Activated CD4-positive, alpha-beta memory T cell treated with anti-CD3 and anti-CD28 coated beads, Interleukin-2, amount 10 ng/mL, durations not matched to agents 7 days and 5 days (primary cell): ENCODE measurements at regions not wholly inside any gene's neighbourhood (a gene's known extent, or its start where the extent isn't known, plus 50 kb on each side); places are given as distances from the start of the nearest gene placed in this dataset.

Source experiments
- CTCF ChIA-PET: fragments of 350-600 bp; sonication (Branson Sonifier 250); formaldehyde crosslinking; loops from one replicate; lab custom pipeline; 2021; ENCODE audit warnings: antibody characterized with exemption, inconsistent platforms; lab: Charles Lee
- POLR2A ChIA-PET: fragments of 350-600 bp; sonication (Branson Sonifier 250); formaldehyde crosslinking; loops from one replicate; lab custom pipeline; 2021; ENCODE audit warnings: antibody characterized with exemption; lab: Charles Lee
- DNase-seq: peaks from one replicate; pipeline ENCODE4 v3.0.0-alpha.2; 2020
- H3K27ac Mint-ChIP-seq: one replicate; pipeline ENCODE4 v1.8.0; 2021; ENCODE audit warnings: mild to moderate bottlenecking, mixed read lengths
- H3K27me3 Mint-ChIP-seq: one replicate; pipeline ENCODE4 v1.8.0; 2021; ENCODE audit warnings: mixed read lengths
- H3K36me3 Mint-ChIP-seq: one replicate; pipeline ENCODE4 v1.8.0; 2021; ENCODE audit warnings: low read depth, mixed read lengths
- H3K4me1 Mint-ChIP-seq: one replicate; pipeline ENCODE4 v1.8.0; 2021; ENCODE audit warnings: mixed read lengths
- H3K4me3 Mint-ChIP-seq: one replicate; pipeline ENCODE4 v1.8.0; 2021; ENCODE audit warnings: mild to moderate bottlenecking, mixed read lengths
- H3K9me3 Mint-ChIP-seq: one replicate; pipeline ENCODE4 v1.8.0; 2021; ENCODE audit warnings: mixed read lengths

DNA sequence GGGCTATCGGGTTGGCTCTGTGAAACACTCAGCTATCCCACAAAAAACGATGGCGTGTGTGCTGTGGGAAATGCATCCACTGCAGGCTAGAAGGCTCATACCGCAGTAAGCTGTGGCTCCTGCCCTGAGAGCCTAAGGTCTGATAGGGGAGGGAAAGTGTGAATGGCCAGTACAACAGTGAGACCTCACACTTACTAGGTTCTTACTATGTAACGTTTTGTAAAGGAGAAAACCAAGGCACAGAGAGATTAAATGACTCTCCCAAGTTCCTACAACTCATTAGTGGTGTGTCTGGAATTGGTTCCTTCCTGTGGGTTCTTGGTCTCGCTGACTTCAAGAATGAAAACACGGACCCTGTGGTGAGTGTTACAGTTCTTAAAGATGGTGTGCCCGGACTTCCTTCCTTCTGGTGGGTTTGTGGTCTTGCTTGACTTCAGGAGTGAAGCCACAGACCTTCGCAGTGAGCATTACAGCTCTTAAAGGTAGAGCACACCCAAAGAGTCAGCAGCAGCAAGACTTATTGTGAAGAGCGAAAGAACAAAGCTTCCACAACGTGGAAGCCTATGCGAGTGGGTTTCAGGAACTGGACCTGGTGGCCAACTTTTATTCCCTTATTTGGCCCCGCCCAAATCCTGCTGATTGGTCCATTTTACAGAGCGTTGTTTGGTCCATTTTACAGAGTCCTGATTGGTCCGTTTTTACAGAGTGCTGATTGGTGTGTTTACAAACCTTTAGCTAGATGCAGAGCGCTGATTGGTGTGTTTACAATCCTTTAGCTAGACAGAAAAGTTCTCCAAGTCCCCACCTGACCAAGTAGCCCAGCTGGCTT, 161.7 kb downstream of the POLR2M start:
- Mint-ChIP-seq H3K27me3 (peaks cover 39% of the 10 kb centered on the region), H3K4me3 (no peak overlapping the region), H3K9me3 (no peaks in the 10 kb centered on the region), H3K36me3 (no peaks in the 10 kb centered on the region), H3K4me1 (peaks cover 4% of the 10 kb centered on the region), H3K27ac (no peak overlapping the region)
- no peak for DNase-seq
- ChIA-PET POLR2A (interaction anchor here (0.9 kb wide), 1 partner anchor 162 kb away, joined by 4 read pairs; the partner anchor contains the start of gene POLR2M), CTCF (interaction anchor here (4.1 to 6.2 kb wide), 2 partner anchors 7 to 203 kb away, joined by 21 to 32 read pairs; no protein-coding TSS in a partner anchor)

DNA sequence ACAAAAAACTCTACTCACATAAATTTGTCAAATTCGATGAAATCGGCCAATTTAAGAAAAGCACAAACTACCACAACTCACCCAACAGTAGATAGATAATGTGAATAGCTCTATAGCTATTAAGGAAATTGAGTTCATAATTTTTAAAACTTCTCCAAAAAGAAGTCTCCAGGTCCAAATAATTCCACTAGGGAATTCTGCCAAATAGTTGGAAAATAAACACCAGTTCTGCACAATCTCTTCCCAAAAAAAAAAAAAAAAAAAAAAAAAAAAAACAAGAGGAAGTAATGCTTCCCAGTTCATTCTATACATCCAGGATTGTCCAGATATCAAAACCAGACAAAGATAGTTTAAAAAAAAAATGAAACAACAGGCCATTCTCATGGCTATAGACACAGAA, 164.2 kb downstream of the POLR2M start:
- H3K27me3 Mint-ChIP-seq: peaks cover 49% of the 10 kb centered on the region
- peaks cover 6% of the 10 kb centered on the region for H3K9me3 Mint-ChIP-seq
- DNase-seq: no peak
- CTCF ChIA-PET: interaction anchor here (0.7 to 4.1 kb wide), 3 partner anchors 10 to 443 kb away, joined by 3 to 21 read pairs (median 8); no protein-coding TSS in a partner anchor
- H3K4me1 Mint-ChIP-seq: peaks cover 4% of the 10 kb centered on the region
- no peak overlapping the region for H3K27ac Mint-ChIP-seq
- H3K36me3 Mint-ChIP-seq: peaks cover 3% of the 10 kb centered on the region
- POLR2A ChIA-PET: no interaction called here
- no peak overlapping the region for H3K4me3 Mint-ChIP-seq

DNA sequence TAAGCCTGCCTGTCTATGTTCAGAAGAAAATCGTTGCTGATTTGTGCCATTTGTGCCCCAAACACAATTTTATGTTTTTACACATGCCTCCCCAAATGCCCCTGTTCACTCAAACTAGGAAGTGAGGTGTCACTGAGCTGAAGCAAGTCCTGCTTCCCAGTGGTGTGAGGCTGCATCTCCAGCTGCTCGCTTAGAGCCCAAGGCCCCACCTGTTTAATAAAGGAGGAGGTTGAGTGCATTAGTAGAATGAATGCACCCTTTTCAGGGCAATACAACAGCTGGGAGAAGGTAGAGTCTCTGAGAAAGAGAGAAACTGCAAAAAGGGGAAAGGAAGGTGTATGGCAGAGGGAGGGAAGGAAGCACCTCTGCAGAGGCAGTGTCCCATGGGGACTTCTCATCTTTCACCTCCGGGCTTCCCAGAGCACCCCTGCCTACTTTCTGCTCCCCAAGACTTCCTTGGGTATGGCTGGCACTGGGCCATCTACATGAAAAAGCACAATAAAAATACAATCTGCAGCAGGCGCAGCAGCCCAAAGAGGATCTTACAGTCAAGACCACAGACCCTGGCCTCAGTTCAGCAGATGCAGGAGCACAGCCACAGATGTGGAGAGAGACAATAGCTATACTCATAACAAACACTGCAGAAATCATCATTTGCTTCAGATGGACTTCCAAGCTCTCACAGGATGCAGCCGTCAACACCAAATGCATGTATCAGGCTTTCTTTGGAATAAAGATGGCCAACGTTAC, 165.9 kb downstream of the POLR2M start:
- CTCF ChIA-PET: interaction anchor here (1.2 to 4.1 kb wide), 2 partner anchors 12 to 121 kb away, joined by 3 to 21 read pairs; no protein-coding TSS in a partner anchor

DNA sequence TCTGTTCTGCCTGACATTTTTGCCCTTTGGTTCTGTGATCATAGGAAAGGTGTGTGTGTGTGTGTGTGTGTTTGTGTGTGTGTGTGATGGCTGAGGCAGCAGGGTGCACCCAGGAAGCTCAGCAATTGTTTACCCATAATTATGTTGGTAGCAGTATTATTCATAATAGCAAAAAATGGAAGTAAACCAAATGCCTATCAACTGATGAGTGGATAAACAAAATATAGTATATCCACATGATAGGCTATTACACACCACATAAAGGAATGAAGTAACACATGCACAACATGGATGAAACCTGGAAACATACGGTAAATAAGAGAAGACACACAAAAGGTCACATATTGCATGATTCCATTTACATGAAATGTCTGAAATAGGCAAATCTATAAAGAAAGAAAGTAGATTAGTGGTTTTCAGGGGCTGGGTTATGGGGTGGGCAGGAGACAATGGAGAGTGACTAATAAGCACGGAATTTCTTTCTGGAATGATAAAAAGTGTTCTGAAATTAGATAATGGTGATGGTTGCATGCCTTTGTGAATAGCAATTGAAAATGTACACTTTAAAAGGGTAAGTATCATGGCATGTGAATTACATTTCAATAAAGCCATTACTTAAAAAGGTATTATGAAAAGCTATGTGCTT, 167.2 kb downstream of the POLR2M start:
- peaks cover 6% of the 10 kb centered on the region for H3K9me3 Mint-ChIP-seq
- H3K36me3 Mint-ChIP-seq: peaks cover 3% of the 10 kb centered on the region
- DNase-seq: no peak
- ChIA-PET POLR2A (no interaction called here), CTCF (interaction anchor here (0.6 to 2.6 kb wide), 2 partner anchors 13 to 72 kb away, joined by 3 to 12 read pairs; no protein-coding TSS in a partner anchor)
- peaks cover 47% of the 10 kb centered on the region for H3K27me3 Mint-ChIP-seq
- no peak overlapping the region for H3K4me3 Mint-ChIP-seq
- no peak overlapping the region for H3K27ac Mint-ChIP-seq
- no peaks in the 10 kb centered on the region for H3K4me1 Mint-ChIP-seq

More for the DNA sequence above, 165.9 kb downstream of the POLR2M start:
- no peak overlapping the region for H3K4me3 Mint-ChIP-seq
- peaks cover 3% of the 10 kb centered on the region for H3K36me3 Mint-ChIP-seq
- peaks cover 44% of the 10 kb centered on the region for H3K27me3 Mint-ChIP-seq
- peaks cover 6% of the 10 kb centered on the region for H3K9me3 Mint-ChIP-seq
- DNase-seq: no peak
- peaks cover 4% of the 10 kb centered on the region for H3K4me1 Mint-ChIP-seq
- POLR2A ChIA-PET: interaction anchor here (1.3 kb wide), 1 partner anchor 12 kb away, joined by 3 read pairs; no protein-coding TSS in a partner anchor
- no peak overlapping the region for H3K27ac Mint-ChIP-seq

DNA sequence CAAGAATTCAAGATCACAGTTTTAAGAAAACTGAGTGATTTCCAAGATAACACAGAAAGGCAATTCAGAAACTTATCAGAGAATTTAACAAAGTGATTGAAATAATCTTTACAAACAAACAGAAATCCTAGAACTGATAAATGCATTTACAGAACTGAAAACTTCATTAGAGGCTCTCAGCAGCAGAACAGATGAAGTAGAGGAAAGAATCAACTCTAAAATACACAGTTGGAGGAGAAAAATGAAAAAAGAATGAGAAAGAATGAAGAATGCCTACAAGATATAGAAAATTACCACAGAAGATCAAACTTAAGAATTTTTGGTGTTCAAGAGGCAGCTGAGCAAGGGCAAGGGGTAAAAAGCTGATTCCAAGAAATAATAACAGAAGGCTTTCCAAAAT, 168.8 kb downstream of the POLR2M start:
- H3K4me1 Mint-ChIP-seq: no peaks in the 10 kb centered on the region
- H3K36me3 Mint-ChIP-seq: peaks cover 3% of the 10 kb centered on the region
- POLR2A ChIA-PET: no interaction called here
- H3K4me3 Mint-ChIP-seq: no peak overlapping the region
- peaks cover 6% of the 10 kb centered on the region for H3K9me3 Mint-ChIP-seq
- no peak for DNase-seq
- no peak overlapping the region for H3K27ac Mint-ChIP-seq
- peaks cover 40% of the 10 kb centered on the region for H3K27me3 Mint-ChIP-seq
- CTCF ChIA-PET: interaction anchor here (2.6 kb wide), 1 partner anchor 14 kb away, joined by 12 read pairs; no protein-coding TSS in a partner anchor

DNA sequence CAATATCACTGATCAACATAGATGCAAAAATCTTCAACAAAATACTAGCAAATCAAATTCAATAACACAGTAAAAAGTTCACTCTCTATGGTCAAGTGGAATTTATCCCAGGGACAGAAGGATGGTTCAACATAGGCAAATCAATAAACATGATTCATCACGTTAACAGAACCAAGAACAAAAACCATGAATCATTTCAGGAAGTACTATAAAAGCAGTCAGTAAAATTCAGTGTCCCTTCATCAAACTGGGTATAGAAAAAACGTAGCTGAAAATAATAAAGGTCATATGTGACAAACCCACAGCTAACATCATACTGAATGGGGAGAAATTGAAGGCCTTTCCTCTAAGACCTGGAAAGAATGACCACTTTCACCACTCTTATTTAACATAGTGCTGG, 172.1 kb downstream of the POLR2M start:
- Mint-ChIP-seq H3K27ac (no peak overlapping the region), H3K4me3 (no peak overlapping the region), H3K4me1 (no peaks in the 10 kb centered on the region), H3K36me3 (peaks cover 3% of the 10 kb centered on the region), H3K9me3 (peaks cover 6% of the 10 kb centered on the region), H3K27me3 (peaks cover 28% of the 10 kb centered on the region)
- ChIA-PET CTCF (interaction anchor here (1.6 to 1.9 kb wide), 2 partner anchors 19 to 128 kb away, joined by 3 to 5 read pairs; no protein-coding TSS in a partner anchor), POLR2A (no interaction called here)
- DNase-seq: no peak

DNA sequence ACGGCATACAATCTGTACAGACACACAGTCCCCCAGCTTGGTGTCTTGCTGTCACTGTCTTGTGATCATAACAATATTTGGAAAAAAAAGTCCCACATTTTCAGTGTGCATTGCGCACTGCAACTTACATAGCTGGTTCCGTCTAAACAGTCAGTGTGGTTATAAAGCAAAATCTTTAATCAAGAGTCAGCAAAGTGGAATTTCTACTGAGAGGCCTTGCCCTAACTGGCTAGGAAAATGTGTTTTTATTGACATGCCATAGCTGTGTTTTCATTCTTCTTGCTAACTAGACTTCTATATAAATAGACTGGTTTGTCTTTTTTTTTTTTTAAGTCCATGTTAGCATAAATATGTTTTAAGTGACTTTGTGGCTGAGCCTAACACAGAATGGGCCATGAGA, 174.8 kb downstream of the POLR2M start:
- no peak for DNase-seq
- POLR2A ChIA-PET: no interaction called here
- Mint-ChIP-seq H3K27ac (no peak overlapping the region), H3K27me3 (peaks cover 21% of the 10 kb centered on the region), H3K9me3 (no peaks in the 10 kb centered on the region), H3K36me3 (no peaks in the 10 kb centered on the region), H3K4me1 (no peaks in the 10 kb centered on the region), H3K4me3 (no peak overlapping the region)
- CTCF ChIA-PET: interaction anchor here (1.7 kb wide), 1 partner anchor 20 kb away, joined by 8 read pairs; no protein-coding TSS in a partner anchor

DNA sequence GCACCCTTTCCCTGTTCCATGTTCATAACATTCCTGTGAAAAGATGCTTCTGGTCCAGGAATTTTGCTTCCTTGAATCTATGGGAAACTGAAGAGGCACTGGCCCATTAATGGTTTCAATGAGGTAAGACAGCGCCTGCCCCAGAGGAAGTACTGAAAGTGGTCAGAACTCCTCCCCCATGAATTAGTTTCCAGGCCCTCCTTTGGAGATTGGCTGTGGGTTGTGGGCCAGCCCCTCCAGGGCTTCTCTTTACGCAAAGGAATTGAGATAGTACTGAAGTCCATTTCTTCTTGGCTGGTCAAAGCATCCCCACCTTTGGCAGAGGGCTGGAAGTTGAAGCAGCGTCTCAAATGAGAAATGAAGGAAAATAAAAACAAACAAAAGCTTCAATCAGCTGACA, 175.5 kb downstream of the POLR2M start:
- H3K4me3 Mint-ChIP-seq: no peak overlapping the region
- no peak for DNase-seq
- peaks cover 21% of the 10 kb centered on the region for H3K27me3 Mint-ChIP-seq
- no peaks in the 10 kb centered on the region for H3K36me3 Mint-ChIP-seq
- H3K9me3 Mint-ChIP-seq: no peaks in the 10 kb centered on the region
- POLR2A ChIA-PET: no interaction called here
- H3K4me1 Mint-ChIP-seq: no peaks in the 10 kb centered on the region
- CTCF ChIA-PET: no interaction called here
- no peak overlapping the region for H3K27ac Mint-ChIP-seq

DNA sequence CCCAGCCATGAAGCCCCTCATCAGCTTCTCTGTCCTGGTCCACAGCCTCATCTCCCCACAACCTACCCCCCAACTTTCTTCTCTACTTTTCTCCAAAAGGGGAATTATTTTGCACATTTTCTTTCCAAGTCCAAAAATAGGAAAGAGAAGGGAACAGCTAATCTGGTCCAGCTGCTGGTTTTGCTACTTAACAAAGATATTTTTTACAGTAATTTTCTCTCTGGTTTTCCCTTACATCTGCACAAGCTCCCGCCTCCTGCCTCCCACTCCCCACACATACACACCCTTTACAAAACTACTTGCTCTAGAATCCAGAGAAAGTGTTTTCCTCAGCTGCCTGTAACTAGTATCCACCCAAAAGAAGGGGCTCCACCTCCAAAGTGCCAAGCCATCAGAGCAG, 177.2 kb downstream of the POLR2M start:
- CTCF ChIA-PET: no interaction called here
- Mint-ChIP-seq H3K9me3 (no peaks in the 10 kb centered on the region), H3K4me3 (no peak overlapping the region), H3K27me3 (peaks cover 8% of the 10 kb centered on the region), H3K36me3 (no peaks in the 10 kb centered on the region), H3K27ac (no peak overlapping the region), H3K4me1 (no peaks in the 10 kb centered on the region)
- no peak for DNase-seq
- POLR2A ChIA-PET: no interaction called here

DNA sequence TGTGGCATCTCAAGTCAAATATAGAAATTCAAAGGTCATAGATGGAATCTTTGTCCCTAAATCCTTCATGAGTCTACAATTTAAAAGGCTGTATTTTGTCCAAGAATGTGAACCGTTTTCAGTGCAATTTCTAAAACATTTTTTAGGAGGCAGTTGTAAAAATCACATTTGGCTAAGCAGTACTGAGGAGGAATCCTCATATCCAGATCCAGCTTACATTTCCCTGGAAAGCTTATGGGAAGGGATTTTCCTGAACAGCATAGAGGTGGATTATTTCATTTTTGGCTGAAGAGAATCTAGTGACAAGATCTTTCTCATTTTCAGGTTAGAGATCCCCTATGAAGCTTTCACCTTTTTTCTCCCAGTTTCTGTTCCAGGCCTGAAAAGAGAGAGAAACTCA, 178.4 kb downstream of the POLR2M start:
- CTCF ChIA-PET: interaction anchor here (0.9 kb wide), 1 partner anchor 24 kb away, joined by 3 read pairs; no protein-coding TSS in a partner anchor
- POLR2A ChIA-PET: no interaction called here
- no peaks in the 10 kb centered on the region for H3K4me1 Mint-ChIP-seq
- no peaks in the 10 kb centered on the region for H3K36me3 Mint-ChIP-seq
- H3K4me3 Mint-ChIP-seq: no peak overlapping the region
- H3K27ac Mint-ChIP-seq: no peak overlapping the region
- peaks cover 11% of the 10 kb centered on the region for H3K27me3 Mint-ChIP-seq
- no peak for DNase-seq
- no peaks in the 10 kb centered on the region for H3K9me3 Mint-ChIP-seq

DNA sequence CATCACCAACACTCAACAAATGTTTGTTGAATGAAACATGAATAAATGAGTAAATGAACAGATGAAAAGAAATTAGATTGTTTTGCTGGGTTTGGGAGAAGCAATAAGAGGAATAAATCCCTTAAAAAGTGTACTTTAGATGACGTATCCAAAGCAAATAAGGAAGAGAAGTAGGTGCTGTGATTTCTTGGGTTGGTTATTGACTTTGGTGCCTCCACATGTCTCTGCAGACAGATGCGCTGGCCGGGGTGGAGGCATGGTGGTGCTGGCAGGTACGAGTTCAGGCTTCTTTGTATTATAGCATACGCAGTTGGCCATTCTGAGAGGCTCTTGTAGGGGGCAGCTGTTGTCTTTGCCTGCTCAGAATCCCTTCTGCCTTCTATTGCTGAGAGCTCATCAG, 178.9 kb downstream of the POLR2M start:
- Mint-ChIP-seq H3K36me3 (no peaks in the 10 kb centered on the region), H3K27me3 (peaks cover 14% of the 10 kb centered on the region), H3K9me3 (no peaks in the 10 kb centered on the region), H3K4me3 (no peak overlapping the region), H3K4me1 (no peaks in the 10 kb centered on the region), H3K27ac (no peak overlapping the region)
- CTCF ChIA-PET: interaction anchor here (0.9 kb wide), 1 partner anchor 25 kb away, joined by 3 read pairs; no protein-coding TSS in a partner anchor
- POLR2A ChIA-PET: no interaction called here
- DNase-seq: no peak

DNA sequence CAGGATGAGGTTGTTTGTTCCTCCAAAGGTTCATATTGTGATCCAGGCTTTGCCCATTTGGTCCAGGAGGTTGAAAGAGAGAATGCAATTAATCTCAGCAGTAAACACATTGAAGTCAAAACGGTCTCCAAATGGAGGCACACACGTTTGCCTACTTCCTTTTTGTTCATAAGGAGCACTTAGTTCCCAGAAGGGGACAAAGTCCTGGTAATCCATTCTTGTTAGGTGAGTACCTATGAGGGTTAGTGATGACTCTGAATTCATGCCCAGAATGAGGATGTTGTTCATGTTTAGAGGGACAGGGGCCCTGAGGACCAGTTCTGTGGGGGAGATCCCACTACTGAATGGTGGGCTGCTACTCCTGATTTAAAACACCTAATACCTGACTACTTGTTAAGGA, 177.7 kb downstream of the ALDH1A2 start:
- no peak overlapping the region for H3K4me3 Mint-ChIP-seq
- ChIA-PET POLR2A (no interaction called here), CTCF (no interaction called here)
- no peaks in the 10 kb centered on the region for H3K9me3 Mint-ChIP-seq
- H3K4me1 Mint-ChIP-seq: no peaks in the 10 kb centered on the region
- H3K36me3 Mint-ChIP-seq: no peaks in the 10 kb centered on the region
- H3K27ac Mint-ChIP-seq: no peak overlapping the region
- no peak for DNase-seq
- H3K27me3 Mint-ChIP-seq: peaks cover 10% of the 10 kb centered on the region
